H1 (cell line): ENCODE measurements at regions not wholly inside any gene's neighbourhood (a gene's known extent, or its start where the extent isn't known, plus 50 kb on each side); places are given as distances from the start of the nearest gene placed in this dataset.

ENCODE experiments used
- CTCF ChIA-PET: fragments of 300-600 bp; sonication (Branson Sonifier 250); formaldehyde crosslinking; loops from one replicate; lab custom pipeline; 2021; ENCODE audit not compliant: partially characterized antibody; lab: Charles Lee
- POLR2A ChIA-PET: fragments of 300-600 bp; sonication (Branson Sonifier 250); formaldehyde crosslinking; loops from one replicate; lab custom pipeline; 2021; ENCODE audit warnings: inconsistent platforms; ENCODE audit not compliant: partially characterized antibody; lab: Charles Lee
- DNase-seq, 2 experiments: peaks; one replicate each; pipeline versions ENCODE4 v3.0.0 to v3.0.0-alpha.2; 2010 to 2022; ENCODE audit warnings: low spot score in 2 of 2, low read depth in 1 of 2, mixed read lengths in 1 of 2
- FAIRE-seq: peaks from 2 replicates; lab custom pipeline; 2011; peaks lifted over from hg19 to GRCh38; lab: Jason Lieb, UNC
- H2AFZ ChIP-seq: 2 replicates; pipeline ENCODE4 v1.8.1; 2012; ENCODE audit warnings: low read length, inconsistent platforms
- H2AK5ac ChIP-seq: 2 replicates; pipeline ENCODE4 v1.6.1; 2013; ENCODE audit warnings: low read depth, low read length
- H2BK120ac ChIP-seq: replicated peaks from 2 replicates; pipeline ENCODE3; 2013; ENCODE audit warnings: low read depth, low read length, inconsistent platforms
- H2BK12ac ChIP-seq: 2 replicates; pipeline ENCODE4 v1.6.1; 2013; ENCODE audit warnings: low read depth, low read length
- H2BK15ac ChIP-seq: 2 replicates; pipeline ENCODE4 v1.6.1; 2013; ENCODE audit warnings: low read length
- H2BK20ac ChIP-seq: 2 replicates; pipeline ENCODE4 v1.6.1; 2013; ENCODE audit warnings: low read length
- H2BK5ac ChIP-seq: 2 replicates; pipeline ENCODE4 v1.6.1; 2013; ENCODE audit warnings: low read depth, low read length
- H3K14ac ChIP-seq: 2 replicates; pipeline ENCODE4 v1.6.1; 2013; ENCODE audit warnings: inconsistent platforms; ENCODE audit not compliant: insufficient read length
- H3K18ac ChIP-seq: 2 replicates; pipeline ENCODE4 v1.6.1; 2013; ENCODE audit warnings: low read length; ENCODE audit errors: extremely low read depth
- H3K23ac ChIP-seq: 2 replicates; pipeline ENCODE4 v1.6.1; 2013; ENCODE audit warnings: inconsistent platforms; ENCODE audit not compliant: insufficient read length
- H3K23me2 ChIP-seq: 2 replicates; pipeline ENCODE4 v1.6.1; 2013; ENCODE audit warnings: low read depth, low read length
- H3K27ac ChIP-seq: 2 replicates; pipeline ENCODE4 v1.6.1; 2011; ENCODE audit warnings: low read depth, low read length, inconsistent platforms
- H3K27me3 ChIP-seq, 4 experiments: replicated peaks in 1 of 4; 1 replicate in 1 of 4; 2 replicates in 3 of 4; pipeline versions ENCODE4 v1.6.1 to v1.8.1; 2011 to 2013; ENCODE audit warnings: low read length in 3 of 4, mild to moderate bottlenecking in 3 of 4, inconsistent platforms in 2 of 4, mixed read lengths in 2 of 4, moderate library complexity in 1 of 4; ENCODE audit not compliant: control insufficient read depth in 3 of 4, insufficient read depth in 3 of 4; ENCODE audit errors: extremely low read depth in 1 of 4
- H3K36me3 ChIP-seq, 4 experiments: 2 replicates each; pipeline versions ENCODE4 v1.6.1 to v1.8.1; 2011 to 2013; ENCODE audit warnings: mild to moderate bottlenecking in 4 of 4, low read length in 3 of 4, moderate library complexity in 2 of 4, control low read depth in 1 of 4, inconsistent platforms in 1 of 4; ENCODE audit not compliant: insufficient read depth in 4 of 4, control insufficient read depth in 2 of 4
- H3K4ac ChIP-seq: replicated peaks from 2 replicates; pipeline ENCODE3; 2013; ENCODE audit warnings: low read length, low read depth, mixed read lengths, inconsistent platforms; ENCODE audit not compliant: insufficient read length
- H3K4me1 ChIP-seq, 4 experiments: replicated peaks in 1 of 4; 1 replicate in 1 of 4; 2 replicates in 3 of 4; pipeline versions ENCODE4 v1.6.1 to v1.8.1; 2011 to 2013; ENCODE audit warnings: low read length in 3 of 4, inconsistent platforms in 2 of 4, mixed read lengths in 1 of 4; ENCODE audit not compliant: insufficient read depth in 4 of 4, control insufficient read depth in 3 of 4
- H3K4me2 ChIP-seq, 2 experiments: 2 replicates each; pipeline versions ENCODE4 v1.6.1 to v1.8.1; 2011 to 2013; ENCODE audit warnings: low read depth in 2 of 2, low read length in 2 of 2, control low read depth in 1 of 2, inconsistent platforms in 1 of 2, mild to moderate bottlenecking in 1 of 2; ENCODE audit not compliant: insufficient read depth in 1 of 2
- H3K4me3 ChIP-seq, 4 experiments: fragments of 200-600, 300-600 bp in 1 of 4; sonication (generic), shearing (Covaris generic), sonication (Bioruptor Twin) in 1 of 4; 2 replicates each; pipeline versions ENCODE4 v1.5.1 to v1.8.1; 2011 to 2016; ENCODE audit warnings: low read length in 4 of 4, low read depth in 3 of 4, control low read depth in 2 of 4, inconsistent platforms in 2 of 4, mild to moderate bottlenecking in 2 of 4, mixed read lengths in 1 of 4, moderate library complexity in 1 of 4; ENCODE audit not compliant: insufficient read depth in 2 of 4; ENCODE audit errors: extremely low read depth in 1 of 4
- H3K56ac ChIP-seq: replicated peaks from 2 replicates; pipeline ENCODE3; 2013; ENCODE audit warnings: low read depth, mild to moderate bottlenecking, mixed read lengths, low read length, inconsistent platforms; ENCODE audit not compliant: insufficient read length
- H3K79me1 ChIP-seq: 2 replicates; pipeline ENCODE4 v1.6.1; 2013; ENCODE audit warnings: low read depth, low read length, control low read depth
- H3K79me2 ChIP-seq, 2 experiments: 2 replicates each; pipeline versions ENCODE4 v1.6.1 to v1.8.1; 2012 to 2013; ENCODE audit warnings: low read length in 2 of 2, mild to moderate bottlenecking in 2 of 2, inconsistent platforms in 1 of 2; ENCODE audit not compliant: insufficient read depth in 2 of 2, control insufficient read depth in 1 of 2
- H3K9ac ChIP-seq, 4 experiments: replicated peaks in 1 of 4; 1 replicate in 1 of 4; 2 replicates in 3 of 4; pipeline versions ENCODE4 v1.6.1 to v1.8.1; 2011 to 2013; ENCODE audit warnings: low read depth in 3 of 4, low read length in 3 of 4, control low read depth in 2 of 4, mild to moderate bottlenecking in 2 of 4, moderate library complexity in 2 of 4, inconsistent platforms in 1 of 4; ENCODE audit errors: extremely low read depth in 1 of 4
- H3K9me3 ChIP-seq, 2 experiments: 2 replicates each; pipeline versions ENCODE4 v1.6.1 to v1.8.1; 2012 to 2013; ENCODE audit warnings: mild to moderate bottlenecking in 2 of 2, moderate library complexity in 2 of 2, control low read depth in 1 of 2, inconsistent platforms in 1 of 2, low read depth in 1 of 2, low read length in 1 of 2, mixed read lengths in 1 of 2; ENCODE audit not compliant: insufficient read depth in 2 of 2
- H4K20me1 ChIP-seq, 2 experiments: replicated peaks in 1 of 2; 2 replicates each; pipeline versions ENCODE3 to v1.8.1; 2011 to 2013; ENCODE audit warnings: inconsistent platforms in 2 of 2, low read length in 2 of 2, mild to moderate bottlenecking in 1 of 2; ENCODE audit not compliant: insufficient read depth in 2 of 2, control insufficient read depth in 1 of 2
- H4K5ac ChIP-seq: 2 replicates; pipeline ENCODE4 v1.6.1; 2013; ENCODE audit warnings: low read length, low read depth, mixed read lengths, inconsistent platforms; ENCODE audit not compliant: insufficient read length
- H4K8ac ChIP-seq: 2 replicates; pipeline ENCODE4 v1.8.0; 2013; ENCODE audit warnings: mild to moderate bottlenecking, moderate library complexity, low read length, inconsistent platforms; ENCODE audit not compliant: insufficient read depth; ENCODE audit errors: extremely low read depth
- H4K91ac ChIP-seq: replicated peaks from 2 replicates; pipeline ENCODE3; 2013; ENCODE audit warnings: low read length, mixed read lengths, inconsistent platforms; ENCODE audit not compliant: insufficient read length
- BRCA1 ChIP-seq: IDR thresholded peaks from 2 replicates; pipeline ENCODE4 v1.6.1; 2012; ENCODE audit warnings: low read depth, low read length, improper control_type of control experiment
- CBX5 ChIP-seq: fragments of 300-800, 300-1000 bp; sonication (generic); IDR thresholded peaks from 2 replicates; pipeline ENCODE4 v1.7.1; 2016; ENCODE audit warnings: antibody characterized with exemption, low read length, low read depth
- HDAC2 ChIP-seq, 2 experiments: fragments of 300-600 bp in 1 of 2; sonication (generic) in 1 of 2; IDR thresholded peaks; 2 replicates each; pipeline ENCODE4 v1.6.1; 2011 to 2012; ENCODE audit warnings: low read depth in 2 of 2, low read length in 2 of 2, mild to moderate bottlenecking in 2 of 2, moderate library complexity in 2 of 2, borderline replicate concordance in 1 of 2, inconsistent platforms in 1 of 2
- HDAC6 ChIP-seq: IDR thresholded peaks from one replicate; pipeline ENCODE4 v1.7.1; 2012; ENCODE audit warnings: low read depth, mild to moderate bottlenecking, inconsistent platforms, low read length, moderate library complexity
- KDM1A ChIP-seq: fragments of 200-600, 300-600 bp; sonication (generic); IDR thresholded peaks from 2 replicates; pipeline ENCODE4 v1.7.1; 2016; ENCODE audit warnings: mild to moderate bottlenecking, low read length, borderline replicate concordance
- KDM5A ChIP-seq: fragments of 200-600 bp; IDR thresholded peaks from 2 replicates; pipeline ENCODE4 v1.7.1; 2012; ENCODE audit warnings: mild to moderate bottlenecking, low read length, inconsistent platforms, mixed read lengths
- MAFK ChIP-seq: IDR thresholded peaks from 2 replicates; pipeline ENCODE4 v1.6.1; 2012; ENCODE audit warnings: low read depth, mild to moderate bottlenecking, improper control_type of control experiment, low read length
- PHF8 ChIP-seq: fragments of 200-600 bp; sonication (generic); conservative IDR thresholded peaks from 2 replicates; pipeline ENCODE4 v1.7.1; 2012; ENCODE audit warnings: low read depth, mild to moderate bottlenecking, inconsistent platforms, low read length, moderate library complexity
- POU5F1 ChIP-seq: IDR thresholded peaks from 2 replicates; pipeline ENCODE4 v1.6.1; 2011; ENCODE audit warnings: low read depth, mild to moderate bottlenecking, low read length, moderate library complexity
- SAP30 ChIP-seq: fragments of 300-600 bp; sonication (generic); IDR thresholded peaks from 2 replicates; pipeline ENCODE4 v1.7.1; 2012; ENCODE audit warnings: low read length, moderate library complexity, mild to moderate bottlenecking, inconsistent platforms; ENCODE audit not compliant: insufficient read depth, insufficient replicate concordance
- SP4 ChIP-seq: IDR thresholded peaks from 2 replicates; pipeline ENCODE4 v1.6.1; 2012; ENCODE audit warnings: low read length, inconsistent platforms
- SUZ12 ChIP-seq: fragments of 200-600 bp; sonication (generic); IDR thresholded peaks from 2 replicates; pipeline ENCODE4 v1.6.1; 2012; ENCODE audit warnings: mild to moderate bottlenecking, inconsistent platforms, low read length, moderate library complexity, mixed read lengths
- TAF1 ChIP-seq: IDR thresholded peaks from 2 replicates; pipeline ENCODE4 v1.6.1; 2011; ENCODE audit warnings: mild to moderate bottlenecking, low read depth, low read length
- WGBS, 2 experiments: shearing (Covaris generic) in 1 of 2; methylation state at CpG; one replicate each; pipeline versions ENCODE4 v1.1.6 to v1.1.7; 2013 to 2015; ENCODE audit warnings: low lambda C conversion rate in 2 of 2, mixed read lengths in 2 of 2, inconsistent platforms in 1 of 2, low coverage in 1 of 2, missing lambda C conversion rate in 1 of 2; ENCODE audit not compliant: insufficient replicate concordance in 2 of 2, insufficient coverage in 1 of 2, insufficient read length in 1 of 2; ENCODE audit errors: extremely low coverage in 1 of 2, missing lambda C conversion rate in 1 of 2; 5-methylcytosine and 5-hydroxymethylcytosine counted together

GRCh38 chr1:58190267-58190988, 356.1 kb downstream of the OMA1 start:
- H2BK120ac ChIP-seq, result no peak overlapping the region
- no peaks in the 10 kb centered on the region for H3K79me2 ChIP-seq
- no peaks in the 10 kb centered on the region for H3K9me3 ChIP-seq
- no peak overlapping the region for H4K91ac ChIP-seq
- 90% methylated on average over 10 of the region's 10 CpGs; no CpG with 5 or more reads in 1 of the 2 experiments for WGBS, 2 experiments
- H2BK15ac ChIP-seq, result no peak overlapping the region
- no peak overlapping the region for H3K27ac ChIP-seq
- no peaks in the 10 kb centered on the region for H3K36me3 ChIP-seq
- no peak overlapping the region for H3K18ac ChIP-seq
- H3K56ac ChIP-seq, result no peak overlapping the region
- H2BK20ac ChIP-seq, result no peak overlapping the region
- no peak overlapping the region for H3K4ac ChIP-seq
- DNase-seq (no peak), FAIRE-seq (no peak)
- CTCF ChIA-PET, result interaction anchor here (0.6 to 3.1 kb wide), 3 partner anchors 14 to 420 kb away, joined by 3 to 11 read pairs (median 3); no protein-coding TSS in a partner anchor
- no peaks in the 10 kb centered on the region for H3K27me3 ChIP-seq
- H4K20me1 ChIP-seq, result no peaks in the 10 kb centered on the region
- no peak overlapping the region for H2AK5ac ChIP-seq
- peaks cover 0 to 3% (median 0%) of the 10 kb centered on the region in 4 experiments; a peak in 1 of 7 replicates for H3K4me1 ChIP-seq
- no peak overlapping the region for H3K23ac ChIP-seq
- no peak overlapping the region for H3K9ac ChIP-seq
- H3K4me3 ChIP-seq, result no peak overlapping the region
- H3K14ac ChIP-seq, result no peak overlapping the region
- POLR2A ChIA-PET, result no interaction called here
- H2AFZ ChIP-seq, result no peak overlapping the region
- no peak overlapping the region for H2BK5ac ChIP-seq
- no peak overlapping the region for H4K5ac ChIP-seq
- no peak overlapping the region for H4K8ac ChIP-seq
- H3K4me2 ChIP-seq, result no peak overlapping the region
- no peaks in the 10 kb centered on the region for H3K23me2 ChIP-seq
- no peak overlapping the region for H2BK12ac ChIP-seq
- no peaks in the 10 kb centered on the region; the same call in 1 of the 2 replicates for H3K79me1 ChIP-seq
- no peak for TF ChIP-seq BRCA1
- TF ChIP-seq SP4, result no peak
- TF ChIP-seq MAFK, result no peak
- TF ChIP-seq HDAC6, result no peak
- no peak for TF ChIP-seq KDM1A
- no peak for TF ChIP-seq POU5F1
- no peak for TF ChIP-seq TAF1
- TF ChIP-seq KDM5A, result no peak
- TF ChIP-seq PHF8, result no peak
- no peak for TF ChIP-seq SUZ12
- no peak for TF ChIP-seq SAP30
- no peak for TF ChIP-seq CBX5
- TF ChIP-seq HDAC2 (IDR thresholded peaks at IDR 0.05; ENCODE audit: borderline replicate concordance in 1 of 2, low read depth in 2 of 2, low read length in 2 of 2), result no peak
